ENCODE measurements at regions not wholly inside any gene's neighbourhood (a gene's known extent, or its start where the extent isn't known, plus 50 kb on each side); places are given as distances from the start of the nearest gene placed in this dataset.
"Not testable (repeated sequence)": the region's sequence is repeated elsewhere in the genome, so short reads cannot be mapped to it uniquely, and the experiment has no call there.

DNA sequence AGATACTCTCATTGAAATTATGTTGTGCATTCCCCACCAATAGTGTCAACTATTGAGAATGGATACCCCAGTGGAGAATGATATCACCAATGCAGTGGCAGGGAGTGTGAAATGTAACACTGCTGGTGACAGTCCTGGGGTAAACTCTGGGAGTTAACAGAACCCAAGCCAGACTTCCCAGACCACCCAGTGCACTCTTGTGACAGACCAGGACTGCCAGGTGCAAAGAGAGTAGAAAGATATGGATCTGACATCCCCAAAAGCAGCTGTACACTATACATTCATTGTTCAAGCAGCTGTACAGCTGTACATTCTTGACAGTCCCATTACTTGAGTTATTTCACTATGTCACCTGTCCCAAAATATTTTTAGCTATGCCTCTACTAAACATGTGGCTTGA, 886.6 kb downstream of the DIAPH3 start:
- POLR2A ChIA-PET: no interaction called here
- no peak for DNase-seq (ENCODE audit: extremely low spot score)
- TF ChIP-seq, protein P1, sequence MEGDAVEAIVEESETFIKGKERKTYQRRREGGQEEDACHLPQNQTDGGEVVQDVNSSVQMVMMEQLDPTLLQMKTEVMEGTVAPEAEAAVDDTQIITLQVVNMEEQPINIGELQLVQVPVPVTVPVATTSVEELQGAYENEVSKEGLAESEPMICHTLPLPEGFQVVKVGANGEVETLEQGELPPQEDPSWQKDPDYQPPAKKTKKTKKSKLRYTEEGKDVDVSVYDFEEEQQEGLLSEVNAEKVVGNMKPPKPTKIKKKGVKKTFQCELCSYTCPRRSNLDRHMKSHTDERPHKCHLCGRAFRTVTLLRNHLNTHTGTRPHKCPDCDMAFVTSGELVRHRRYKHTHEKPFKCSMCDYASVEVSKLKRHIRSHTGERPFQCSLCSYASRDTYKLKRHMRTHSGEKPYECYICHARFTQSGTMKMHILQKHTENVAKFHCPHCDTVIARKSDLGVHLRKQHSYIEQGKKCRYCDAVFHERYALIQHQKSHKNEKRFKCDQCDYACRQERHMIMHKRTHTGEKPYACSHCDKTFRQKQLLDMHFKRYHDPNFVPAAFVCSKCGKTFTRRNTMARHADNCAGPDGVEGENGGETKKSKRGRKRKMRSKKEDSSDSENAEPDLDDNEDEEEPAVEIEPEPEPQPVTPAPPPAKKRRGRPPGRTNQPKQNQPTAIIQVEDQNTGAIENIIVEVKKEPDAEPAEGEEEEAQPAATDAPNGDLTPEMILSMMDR (IDR thresholded peaks at IDR 0.05; ENCODE audit: control extremely low read depth, extremely low read depth, low read depth, missing control alignments): no peak
- CTCF ChIA-PET: interaction anchor here (1.5 kb wide), 1 partner anchor 12 kb away, joined by 4 read pairs; no protein-coding TSS in a partner anchor

DNA sequence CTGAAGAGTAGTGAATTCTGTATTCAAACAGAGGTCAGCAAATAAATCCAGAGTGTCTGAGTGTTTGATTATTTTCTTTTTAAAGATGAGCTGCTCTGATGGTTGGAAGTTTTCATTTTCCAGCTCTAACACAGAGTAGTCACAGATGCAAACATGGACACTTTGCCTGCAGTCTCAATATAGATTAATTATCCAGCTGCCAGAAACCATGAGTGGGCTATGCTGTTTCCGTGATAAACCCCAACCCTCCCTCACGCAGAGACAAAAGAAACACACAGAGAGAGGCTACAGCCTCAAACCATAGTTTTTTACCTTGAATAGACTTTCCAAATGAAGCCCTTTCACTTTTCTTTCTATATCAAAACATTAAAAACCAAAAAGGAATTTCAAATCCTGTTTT, 884.7 kb downstream of the DIAPH3 start:
- TF ChIP-seq, protein P1 (IDR thresholded peaks at IDR 0.05; ENCODE audit: control extremely low read depth, extremely low read depth, low read depth, missing control alignments): no peak
- CTCF ChIA-PET: interaction anchor here (1.1 to 1.5 kb wide), 2 partner anchors 7 to 10 kb away, joined by 3 to 5 read pairs; no protein-coding TSS in a partner anchor
- POLR2A ChIA-PET: no interaction called here
- DNase-seq (ENCODE audit: extremely low spot score): no peak

DNA sequence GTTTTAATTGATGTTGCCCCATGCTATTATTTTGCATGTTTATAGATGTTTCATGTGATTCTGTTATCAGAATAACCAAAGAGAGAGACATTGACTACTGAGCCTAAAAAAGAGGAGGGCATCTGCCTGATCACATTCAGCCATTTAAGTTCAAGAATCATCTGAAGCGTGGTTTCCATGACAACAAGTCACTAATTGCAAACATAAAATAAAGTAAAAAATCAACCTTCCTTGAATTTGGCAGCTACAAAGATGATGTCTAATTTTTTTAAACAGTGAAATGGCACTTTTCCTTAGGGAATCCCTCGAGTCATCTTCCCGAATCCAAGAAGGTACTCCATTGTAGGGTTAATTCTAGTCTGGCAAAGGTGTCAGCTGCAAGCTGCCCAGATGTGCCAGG, 884.2 kb downstream of the DIAPH3 start:
- TF ChIP-seq, protein P1 (IDR thresholded peaks at IDR 0.05; ENCODE audit: control extremely low read depth, extremely low read depth, low read depth, missing control alignments): no peak
- no peak for DNase-seq (ENCODE audit: extremely low spot score)
- CTCF ChIA-PET: interaction anchor here (1.0 to 1.5 kb wide), 3 partner anchors 8 to 11 kb away, joined by 3 to 5 read pairs (median 3); no protein-coding TSS in a partner anchor
- POLR2A ChIA-PET: no interaction called here

DNA sequence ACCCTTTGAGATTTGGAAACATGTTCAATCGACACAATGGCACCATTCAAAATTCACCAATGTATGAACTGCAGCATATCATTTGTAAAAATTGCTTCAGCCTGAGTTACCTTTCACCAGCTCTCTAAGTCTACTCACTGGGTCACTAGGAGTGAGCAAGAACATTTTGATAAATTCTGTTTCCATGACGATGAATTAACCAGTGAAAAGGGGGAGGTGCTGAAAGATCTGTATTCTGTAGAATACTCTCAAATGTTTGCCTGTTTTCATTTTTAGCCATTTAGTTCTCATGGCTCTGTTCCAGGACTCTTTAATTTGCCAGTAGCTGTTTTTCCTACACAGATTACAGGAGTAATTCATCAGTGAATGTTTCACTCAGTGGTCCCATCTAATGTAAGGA, 883.4 kb downstream of the DIAPH3 start:
- no peak for DNase-seq (ENCODE audit: extremely low spot score)
- TF ChIP-seq, protein P1 (IDR thresholded peaks at IDR 0.05; ENCODE audit: control extremely low read depth, extremely low read depth, low read depth, missing control alignments): no peak
- ChIA-PET CTCF (interaction anchor here (1.0 to 1.5 kb wide), 3 partner anchors 8 to 12 kb away, joined by 3 to 5 read pairs (median 3); no protein-coding TSS in a partner anchor), POLR2A (no interaction called here)

DNA sequence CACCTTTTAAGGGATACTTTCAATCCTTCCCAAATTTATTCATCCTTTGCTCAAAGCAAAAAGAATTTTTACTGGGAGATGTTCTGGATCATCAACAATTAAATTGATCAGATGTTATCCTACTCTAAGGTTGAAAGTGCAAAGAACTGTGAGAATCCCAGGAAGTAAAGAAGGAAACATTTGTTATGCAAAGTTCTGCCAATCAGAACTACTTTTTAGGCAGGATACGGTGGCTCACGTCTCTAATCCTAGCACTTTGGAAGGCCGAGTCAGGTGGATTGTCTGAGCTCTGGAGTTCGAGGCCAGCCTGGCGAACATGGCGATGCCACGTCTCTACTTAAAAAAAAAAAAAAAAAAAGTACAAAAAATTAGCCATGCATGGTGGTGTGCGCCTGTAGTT, 882.3 kb downstream of the DIAPH3 start:
- POLR2A ChIA-PET: no interaction called here
- CTCF ChIA-PET: interaction anchor here (0.9 to 1.0 kb wide), 2 partner anchors 10 to 37 kb away, joined by 3 to 4 read pairs; no protein-coding TSS in a partner anchor
- TF ChIP-seq, protein P1 (IDR thresholded peaks at IDR 0.05; ENCODE audit: control extremely low read depth, extremely low read depth, low read depth, missing control alignments): no peak
- no peak for DNase-seq (ENCODE audit: extremely low spot score)

DNA sequence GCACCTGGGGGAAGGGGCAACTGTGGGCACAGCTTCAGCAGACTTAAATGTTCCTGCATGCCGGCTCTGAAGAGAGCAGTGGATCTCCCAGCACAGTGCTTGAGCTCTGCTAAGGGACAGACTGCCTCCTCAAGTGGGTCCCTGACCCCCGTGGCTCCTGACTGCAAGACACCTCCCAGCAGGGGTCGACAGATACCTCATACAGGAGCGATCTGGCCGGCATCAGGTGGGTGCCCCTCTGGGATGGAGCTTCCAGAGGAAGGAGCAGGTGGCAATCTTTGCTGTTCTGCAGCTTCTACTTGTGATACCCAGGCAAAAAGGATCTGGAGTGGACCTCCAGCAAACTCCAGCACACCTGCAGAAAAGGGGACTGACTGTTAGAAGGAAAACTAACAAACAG, 871.5 kb downstream of the DIAPH3 start:
- DNase-seq (ENCODE audit: extremely low spot score); CTCF ChIA-PET; POLR2A ChIA-PET: not testable (repeated sequence)

DNA sequence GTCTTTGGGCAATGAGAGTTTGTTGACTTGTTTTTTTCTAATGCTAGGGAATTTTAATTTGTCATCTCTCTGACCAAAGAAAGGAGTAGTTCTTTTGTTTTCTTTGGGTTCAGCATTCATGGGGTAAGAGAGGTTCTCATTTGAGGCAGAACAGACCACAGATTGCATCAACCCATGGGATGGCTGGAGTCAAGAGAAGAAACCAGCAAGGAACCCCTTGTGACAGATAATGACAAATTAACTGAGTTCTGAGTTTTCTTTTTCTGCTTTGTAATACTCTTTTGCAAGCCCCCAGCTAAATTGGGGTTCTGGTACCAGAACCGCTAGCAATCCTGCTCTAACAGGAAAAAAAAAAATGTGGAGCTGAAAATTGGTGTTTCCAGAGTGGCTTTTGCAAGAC, 864.1 kb downstream of the DIAPH3 start:
- TF ChIP-seq, protein P1 (IDR thresholded peaks at IDR 0.05; ENCODE audit: control extremely low read depth, extremely low read depth, low read depth, missing control alignments): no peak
- DNase-seq (ENCODE audit: extremely low spot score): no peak
- POLR2A ChIA-PET: no interaction called here
- CTCF ChIA-PET: interaction anchor here (1.0 to 1.4 kb wide), 2 partner anchors 9 to 20 kb away, joined by 3 to 4 read pairs; no protein-coding TSS in a partner anchor
